ENCODE measurements at regions not wholly inside any gene's neighbourhood (a gene's known extent, or its start where the extent isn't known, plus 50 kb on each side); places are given as distances from the start of the nearest gene placed in this dataset.

GRCh38 chr4:136763919-136764318 lies 768.4 kb downstream of the PCDH18 start:
- TF ChIP-seq EZH2 (IDR thresholded peaks at IDR 0.05; ENCODE audit: low read depth), result no peak
- TF ChIP-seq CTCF (conservative IDR thresholded peaks at IDR 0.05), result no peak

Data from PC-9 (cell line).